CD4-positive, alpha-beta memory T cell (primary cell): ENCODE measurements at regions not wholly inside any gene's neighbourhood (a gene's known extent, or its start where the extent isn't known, plus 50 kb on each side); places are given as distances from the start of the nearest gene placed in this dataset.
"Not testable (repeated sequence)": the region's sequence is repeated elsewhere in the genome, so short reads cannot be mapped to it uniquely, and the experiment has no call there.

ENCODE experiments used
- CTCF ChIA-PET: fragments of 350-600 bp; sonication (Branson Sonifier 250); formaldehyde crosslinking; loops from one replicate; lab custom pipeline; 2021; ENCODE audit warnings: inconsistent platforms; ENCODE audit not compliant: partially characterized antibody; lab: Charles Lee
- POLR2A ChIA-PET: fragments of 350-600 bp; sonication (Branson Sonifier 250); formaldehyde crosslinking; loops from one replicate; lab custom pipeline; 2021; ENCODE audit not compliant: partially characterized antibody; lab: Charles Lee
- DNase-seq, 5 donors: peaks; one replicate each; pipeline versions ENCODE4 v3.0.0 to v3.0.0-alpha.2; 2020 to 2022; ENCODE audit warnings: mixed read lengths in 1 of 5
- H3K27ac ChIP-seq: one replicate; pipeline ENCODE4 v1.7.0; 2013; ENCODE audit warnings: low read depth, low read length
- H3K27me3 ChIP-seq: 2 replicates; pipeline ENCODE4 v1.7.0; 2013; ENCODE audit warnings: mild to moderate bottlenecking, low read length, moderate library complexity; ENCODE audit not compliant: insufficient read depth
- H3K36me3 ChIP-seq: 2 replicates; pipeline ENCODE4 v1.7.0; 2013; ENCODE audit warnings: mild to moderate bottlenecking, low read length, moderate library complexity; ENCODE audit not compliant: insufficient read depth
- H3K4me1 ChIP-seq: 2 replicates; pipeline ENCODE4 v1.7.0; 2013; ENCODE audit warnings: mild to moderate bottlenecking, low read length, moderate library complexity; ENCODE audit not compliant: insufficient read depth
- H3K4me3 ChIP-seq, 2 donors: one replicate each; pipeline ENCODE4 v1.7.0; 2013; ENCODE audit warnings: low read length in 2 of 2, mild to moderate bottlenecking in 1 of 2
- H3K9me3 ChIP-seq, 2 donors: one replicate each; pipeline ENCODE4 v1.7.0; 2013; ENCODE audit warnings: low read length in 2 of 2, control low read depth in 1 of 2; ENCODE audit not compliant: control insufficient read depth in 1 of 2
- H3K27ac Mint-ChIP-seq, 7 donors: one replicate each; pipeline ENCODE4 v1.8.0; 2020 to 2021; ENCODE audit warnings: mixed read lengths in 7 of 7, mild to moderate bottlenecking in 6 of 7, inconsistent platforms in 3 of 7, moderate library complexity in 3 of 7
- H3K27me3 Mint-ChIP-seq, 2 donors: one replicate each; pipeline ENCODE4 v1.8.0; 2020 to 2021; ENCODE audit warnings: mixed read lengths in 2 of 2
- H3K36me3 Mint-ChIP-seq, 2 donors: one replicate each; pipeline ENCODE4 v1.8.0; 2020 to 2021; ENCODE audit warnings: mixed read lengths in 2 of 2, inconsistent platforms in 1 of 2, mild to moderate bottlenecking in 1 of 2
- H3K4me1 Mint-ChIP-seq, 4 donors: one replicate each; pipeline ENCODE4 v1.8.0; 2020 to 2021; ENCODE audit warnings: mixed read lengths in 4 of 4, mild to moderate bottlenecking in 1 of 4
- H3K4me3 Mint-ChIP-seq, 8 donors: one replicate each; pipeline ENCODE4 v1.8.0; 2020 to 2021; ENCODE audit warnings: mixed read lengths in 8 of 8, mild to moderate bottlenecking in 7 of 8, moderate library complexity in 6 of 8, inconsistent platforms in 3 of 8
- H3K9me3 Mint-ChIP-seq, 8 donors: one replicate each; pipeline ENCODE4 v1.8.0; 2020 to 2021; ENCODE audit warnings: mixed read lengths in 8 of 8, mild to moderate bottlenecking in 5 of 8, inconsistent platforms in 3 of 8, moderate library complexity in 1 of 8
- intact Hi-C: fragments of 100-400 bp; cut with micrococcal nuclease; formaldehyde crosslinking; loops from one replicate; pipeline ENCODE4 v1.15.1; 2023

DNA sequence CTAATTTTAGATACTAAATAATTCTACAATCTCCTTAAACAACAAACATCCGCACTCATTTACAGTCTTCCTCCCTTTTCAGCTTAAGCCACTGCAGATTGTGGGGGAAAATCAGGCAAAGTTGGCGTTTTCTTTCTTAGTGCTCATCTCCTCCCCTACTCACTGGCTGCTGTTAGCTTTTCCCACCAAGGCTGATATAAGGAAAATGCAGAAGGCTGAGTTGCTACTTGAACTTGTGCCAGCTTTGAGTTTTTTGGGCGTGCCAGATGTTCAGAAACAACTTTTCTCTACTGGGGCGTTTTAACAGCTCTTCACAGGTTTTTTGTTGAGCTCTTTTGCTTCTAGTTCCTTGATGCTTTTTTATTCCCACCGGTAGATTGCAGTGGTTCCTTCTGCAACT, 222.0 kb downstream of the PYDC2 start:
- POLR2A ChIA-PET = no interaction called here
- Mint-ChIP-seq H3K4me3 (no peak overlapping the region), H3K36me3 (no peaks in the 10 kb centered on the region), H3K27ac (no peak overlapping the region), H3K27me3 (no peaks in the 10 kb centered on the region), H3K9me3 (peaks cover 0 to 7% (median under 1%) of the 10 kb centered on the region in 8 donors), H3K4me1 (no peaks in the 10 kb centered on the region)
- no peak for DNase-seq
- intact Hi-C loops = no loop called here
- Histone ChIP-seq H3K27me3 (no peaks in the 10 kb centered on the region), H3K4me3 (no peak overlapping the region), H3K27ac (no peak overlapping the region), H3K36me3 (no peaks in the 10 kb centered on the region), H3K4me1 (no peaks in the 10 kb centered on the region), H3K9me3 (no peaks in the 10 kb centered on the region)
- CTCF ChIA-PET = no interaction called here

- no peak overlapping the region for H3K27ac ChIP-seq
- DNase-seq = no peak
- intact Hi-C loops = no loop called here
- H3K27ac Mint-ChIP-seq = no peak overlapping the region
- no peaks in the 10 kb centered on the region for H3K27me3 ChIP-seq
- H3K36me3 ChIP-seq = no peaks in the 10 kb centered on the region
- no peaks in the 10 kb centered on the region for H3K4me1 ChIP-seq
- ChIA-PET CTCF (no interaction called here), POLR2A (no interaction called here)
- no peaks in the 10 kb centered on the region for H3K36me3 Mint-ChIP-seq
- no peaks in the 10 kb centered on the region for H3K9me3 ChIP-seq
- H3K4me3 ChIP-seq = no peak overlapping the region
- no peak overlapping the region for H3K4me3 Mint-ChIP-seq
- peaks cover 0 to 8% (median 1%) of the 10 kb centered on the region in 8 donors for H3K9me3 Mint-ChIP-seq
- H3K4me1 Mint-ChIP-seq = no peaks in the 10 kb centered on the region
- H3K27me3 Mint-ChIP-seq = no peaks in the 10 kb centered on the region
Measured at GRCh38 chr3:191686626-191687025, 225.7 kb downstream of the PYDC2 start.

GRCh38 chr3:191688756-191689433, 227.9 kb downstream of the PYDC2 start:
- H3K27me3 ChIP-seq = no peaks in the 10 kb centered on the region
- no peaks in the 10 kb centered on the region for H3K27me3 Mint-ChIP-seq
- no peak overlapping the region for H3K27ac Mint-ChIP-seq
- no peaks in the 10 kb centered on the region for H3K36me3 Mint-ChIP-seq
- POLR2A ChIA-PET = no interaction called here
- H3K27ac ChIP-seq = no peak overlapping the region
- H3K4me3 ChIP-seq = no peak overlapping the region
- H3K4me1 ChIP-seq = no peaks in the 10 kb centered on the region
- CTCF ChIA-PET = no interaction called here
- peaks cover 0 to 8% (median 0%) of the 10 kb centered on the region in 8 donors for H3K9me3 Mint-ChIP-seq
- intact Hi-C loops = no loop called here
- no peaks in the 10 kb centered on the region for H3K36me3 ChIP-seq
- H3K4me3 Mint-ChIP-seq = no peak overlapping the region
- no peaks in the 10 kb centered on the region for H3K4me1 Mint-ChIP-seq
- H3K9me3 ChIP-seq = peaks cover 0 to 5% of the 10 kb centered on the region in 2 donors
- DNase-seq = no peak

DNA sequence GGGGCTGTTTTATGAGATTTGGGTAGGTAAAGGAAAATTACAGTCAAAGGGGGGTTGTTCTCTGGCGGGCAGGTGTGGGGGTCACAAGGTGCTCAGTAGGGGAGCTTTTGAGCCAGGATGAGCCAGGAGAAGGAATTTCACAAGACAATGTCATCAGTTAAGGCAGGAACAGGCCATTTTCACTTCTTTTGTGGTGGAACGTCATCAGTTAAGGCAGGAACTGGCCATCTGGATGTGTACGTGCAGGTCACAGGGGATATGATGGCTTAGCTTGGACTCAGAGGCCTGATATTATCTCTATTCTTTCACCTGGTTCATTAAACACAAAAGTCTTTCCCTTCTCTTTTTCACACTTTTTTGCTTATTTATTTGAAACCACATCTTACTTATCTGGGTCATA, 230.2 kb downstream of the PYDC2 start:
- H3K4me1 Mint-ChIP-seq, H3K27ac ChIP-seq, H3K9me3 Mint-ChIP-seq, H3K4me1 ChIP-seq, H3K4me3 Mint-ChIP-seq, POLR2A ChIA-PET, H3K27me3 ChIP-seq, H3K36me3 Mint-ChIP-seq, H3K9me3 ChIP-seq, H3K36me3 ChIP-seq, CTCF ChIA-PET, intact Hi-C loops, H3K4me3 ChIP-seq, DNase-seq, H3K27ac Mint-ChIP-seq, H3K27me3 Mint-ChIP-seq: not testable (repeated sequence)

- no peaks in the 10 kb centered on the region for H3K4me1 Mint-ChIP-seq
- intact Hi-C loops = no loop called here
- Histone ChIP-seq H3K4me3 (no peak overlapping the region), H3K27me3 (no peaks in the 10 kb centered on the region), H3K9me3 (peaks cover 0 to 5% of the 10 kb centered on the region in 2 donors), H3K4me1 (no peaks in the 10 kb centered on the region), H3K27ac (no peak overlapping the region), H3K36me3 (no peaks in the 10 kb centered on the region)
- H3K27ac Mint-ChIP-seq = no peak overlapping the region
- POLR2A ChIA-PET = no interaction called here
- CTCF ChIA-PET = no interaction called here
- peaks cover 0 to 2% (median 0%) of the 10 kb centered on the region in 8 donors for H3K9me3 Mint-ChIP-seq
- H3K36me3 Mint-ChIP-seq = no peaks in the 10 kb centered on the region
- DNase-seq = no peak
- no peaks in the 10 kb centered on the region for H3K27me3 Mint-ChIP-seq
- H3K4me3 Mint-ChIP-seq = no peak overlapping the region
Measured at GRCh38 chr3:191695131-191695814, 234.3 kb downstream of the PYDC2 start.

- H3K27me3 Mint-ChIP-seq = no peaks in the 10 kb centered on the region
- intact Hi-C loops = no loop called here
Measured at GRCh38 chr3:191695815-191696153, 234.8 kb downstream of the PYDC2 start.

DNA sequence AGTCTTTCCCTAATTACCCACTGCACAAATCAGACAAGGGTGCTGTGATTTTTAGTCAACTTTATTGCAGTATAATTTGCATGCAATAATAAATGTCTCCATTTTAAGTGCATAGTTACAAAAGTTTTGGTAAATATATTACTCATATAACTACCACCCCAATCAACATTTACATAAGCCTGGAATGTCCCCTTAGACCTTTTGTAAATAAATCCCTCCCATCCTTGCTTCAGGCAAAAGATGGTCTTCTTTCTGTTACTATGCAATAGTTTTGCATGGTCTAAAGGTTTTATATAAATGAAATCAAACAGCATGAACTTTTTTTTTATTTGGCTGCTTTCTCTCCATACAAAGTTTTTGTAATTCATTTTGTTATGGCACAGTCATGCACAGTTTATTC, 235.4 kb downstream of the PYDC2 start:
- peaks cover 0 to 2% (median 0%) of the 10 kb centered on the region in 8 donors for H3K9me3 Mint-ChIP-seq
- CTCF ChIA-PET = no interaction called here

More at GRCh38 chr3:191695815-191696153, 234.8 kb downstream of the PYDC2 start:
- DNase-seq = no peak
- Histone ChIP-seq H3K4me1 (no peaks in the 10 kb centered on the region), H3K27me3 (no peaks in the 10 kb centered on the region), H3K27ac (no peak overlapping the region), H3K4me3 (no peak overlapping the region), H3K9me3 (peaks cover 0 to 5% of the 10 kb centered on the region in 2 donors), H3K36me3 (no peaks in the 10 kb centered on the region)
- H3K9me3 Mint-ChIP-seq = peaks cover 0 to 2% (median 0%) of the 10 kb centered on the region in 8 donors
- no peak overlapping the region for H3K4me3 Mint-ChIP-seq
- POLR2A ChIA-PET = no interaction called here
- CTCF ChIA-PET = no interaction called here
- no peaks in the 10 kb centered on the region for H3K4me1 Mint-ChIP-seq
- no peaks in the 10 kb centered on the region for H3K36me3 Mint-ChIP-seq
- H3K27ac Mint-ChIP-seq = no peak overlapping the region

More for the DNA sequence above, 235.4 kb downstream of the PYDC2 start:
- Histone ChIP-seq H3K27me3 (no peaks in the 10 kb centered on the region), H3K4me3 (no peak overlapping the region), H3K36me3 (no peaks in the 10 kb centered on the region), H3K27ac (no peak overlapping the region), H3K4me1 (no peaks in the 10 kb centered on the region), H3K9me3 (peaks cover 0 to 5% of the 10 kb centered on the region in 2 donors)
- H3K27me3 Mint-ChIP-seq = no peaks in the 10 kb centered on the region
- no peaks in the 10 kb centered on the region for H3K4me1 Mint-ChIP-seq
- POLR2A ChIA-PET = no interaction called here
- H3K36me3 Mint-ChIP-seq = no peaks in the 10 kb centered on the region
- no peak overlapping the region for H3K4me3 Mint-ChIP-seq
- no peak overlapping the region for H3K27ac Mint-ChIP-seq
- intact Hi-C loops = no loop called here
- DNase-seq = no peak
